ENCODE measurements at regions not wholly inside any gene's neighbourhood (a gene's known extent, or its start where the extent isn't known, plus 50 kb on each side); places are given as distances from the start of the nearest gene placed in this dataset.
"Not testable (repeated sequence)": the region's sequence is repeated elsewhere in the genome, so short reads cannot be mapped to it uniquely, and the experiment has no call there.

DNA sequence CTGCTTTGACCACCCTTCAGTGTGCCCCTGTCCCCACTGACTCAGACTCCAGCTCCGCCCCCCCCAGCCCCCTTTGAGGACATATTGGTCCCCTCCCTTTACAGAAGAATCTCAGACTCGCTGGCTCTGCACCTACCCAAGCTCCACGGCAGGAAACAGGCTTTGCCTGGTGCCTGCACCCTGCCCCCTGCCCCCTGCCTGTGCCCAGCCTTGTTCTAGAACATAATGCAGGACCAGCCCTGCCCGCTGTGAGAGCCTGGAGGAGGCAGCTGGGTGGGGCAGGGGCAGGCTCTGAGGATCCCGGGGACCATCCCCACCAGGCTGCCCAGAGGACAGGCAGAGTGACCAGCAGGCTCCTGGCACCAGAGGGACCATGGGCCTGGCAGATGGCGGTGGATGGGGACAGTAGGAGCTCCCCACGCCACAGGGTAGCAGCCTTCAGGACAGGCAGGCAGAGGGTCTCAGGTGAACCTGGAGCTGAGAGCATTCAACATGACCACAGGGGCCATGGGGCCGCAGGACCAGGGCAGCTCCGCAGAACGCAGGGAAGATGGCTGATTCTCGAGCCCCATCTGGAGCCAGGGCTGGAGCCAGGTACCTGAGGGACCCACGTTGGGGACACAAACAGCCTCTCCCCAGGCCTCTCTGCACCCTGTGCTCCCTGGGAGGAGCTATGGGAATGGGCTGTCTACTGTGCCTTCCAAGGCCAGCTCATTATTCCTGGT lies 165.0 kb upstream of the FOXD4L5 start:
- DNase-seq, result not testable (repeated sequence)

DNA sequence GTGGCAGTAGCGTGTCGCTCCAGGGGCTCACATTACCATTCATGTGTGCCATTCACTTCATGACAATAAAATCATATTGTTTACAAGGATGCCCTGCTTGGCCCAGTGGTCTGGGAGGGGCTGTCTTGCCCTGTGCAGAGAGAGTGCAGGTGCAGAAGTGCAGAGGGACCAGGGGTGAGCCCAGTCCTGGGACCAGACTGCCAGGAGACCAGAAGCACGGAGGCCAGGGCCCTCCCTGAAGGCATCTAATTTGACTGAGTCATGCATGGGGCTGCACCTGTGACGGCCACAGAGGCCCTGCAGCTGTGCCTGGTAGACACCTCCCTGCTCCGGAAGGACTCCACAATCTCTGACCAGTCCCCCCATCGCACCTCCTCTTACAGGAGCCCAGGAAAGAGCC lies 164.4 kb upstream of the FOXD4L5 start:
- DNase-seq, result no peak

DNA sequence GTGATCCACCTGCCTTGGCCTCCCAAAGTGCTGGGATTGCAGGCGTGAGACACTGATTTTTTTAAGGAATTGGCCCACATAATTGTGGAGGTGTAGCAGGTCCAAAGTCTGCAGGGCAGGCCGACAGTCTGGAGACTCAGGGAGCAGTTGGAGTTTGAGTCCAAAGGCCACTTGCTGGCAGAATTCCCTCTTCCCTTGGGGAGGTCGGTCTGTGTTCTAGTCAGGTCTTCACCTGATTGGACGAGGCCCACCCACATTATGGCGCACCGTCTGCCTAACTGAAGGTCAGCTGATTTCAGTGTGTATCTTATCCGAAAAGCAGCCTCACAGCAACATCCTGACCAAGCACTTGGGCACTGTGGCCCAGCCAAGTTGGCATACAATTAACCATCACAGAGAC lies 162.1 kb upstream of the FOXD4L5 start:
- not testable (repeated sequence) for DNase-seq

DNA sequence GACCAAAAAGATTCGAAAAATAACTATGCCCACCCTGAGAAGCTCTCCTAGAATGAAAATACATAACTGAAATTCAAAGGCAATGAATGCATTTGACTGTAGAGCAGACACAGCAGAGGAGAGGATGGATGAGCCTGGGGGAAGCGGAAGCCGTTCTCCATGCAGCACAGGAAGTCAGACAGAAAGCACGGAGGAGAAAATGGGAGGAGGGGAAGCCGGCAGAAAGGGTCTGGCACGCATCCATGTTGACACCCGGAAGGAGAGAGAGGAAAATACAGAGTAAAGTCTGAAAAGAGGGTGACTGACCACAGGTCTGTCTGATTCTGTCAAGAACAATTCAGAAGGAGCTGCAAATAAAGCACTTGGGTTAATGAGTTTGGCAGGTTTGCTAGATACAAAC lies 161.0 kb upstream of the FOXD4L5 start:
- DNase-seq, result not testable (repeated sequence)

DNA sequence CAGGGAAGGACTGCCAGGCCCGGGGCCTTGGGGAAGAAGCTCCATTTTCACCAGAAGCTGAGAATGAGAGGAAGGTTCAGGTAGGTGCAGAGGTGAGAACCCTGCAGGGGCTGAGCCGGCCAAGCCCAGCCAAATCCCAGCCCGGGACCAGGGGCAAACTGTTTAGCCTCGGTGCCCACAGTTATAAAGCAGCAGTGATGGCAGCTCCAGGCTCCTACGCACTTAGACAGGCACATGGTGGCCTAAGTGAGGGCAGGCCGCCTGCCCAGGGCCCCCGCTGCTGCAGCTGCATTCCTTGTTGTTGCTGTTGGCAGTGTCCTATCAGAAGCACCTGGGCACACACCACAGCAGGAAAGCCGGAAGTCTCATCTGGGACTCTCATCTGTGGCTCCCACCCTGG lies 159.9 kb upstream of the FOXD4L5 start:
- DNase-seq, result no peak

GRCh38 chr9:65442116-65442515 lies 157.1 kb upstream of the FOXD4L5 start:
- not testable (repeated sequence) for DNase-seq

GRCh38 chr9:65441324-65441920 lies 156.4 kb upstream of the FOXD4L5 start:
- not testable (repeated sequence) for DNase-seq

- DNase-seq, result no peak
These were observed 152.7 kb upstream of the FOXD4L5 start for GRCh38 chr9:65437724-65438123.

DNA sequence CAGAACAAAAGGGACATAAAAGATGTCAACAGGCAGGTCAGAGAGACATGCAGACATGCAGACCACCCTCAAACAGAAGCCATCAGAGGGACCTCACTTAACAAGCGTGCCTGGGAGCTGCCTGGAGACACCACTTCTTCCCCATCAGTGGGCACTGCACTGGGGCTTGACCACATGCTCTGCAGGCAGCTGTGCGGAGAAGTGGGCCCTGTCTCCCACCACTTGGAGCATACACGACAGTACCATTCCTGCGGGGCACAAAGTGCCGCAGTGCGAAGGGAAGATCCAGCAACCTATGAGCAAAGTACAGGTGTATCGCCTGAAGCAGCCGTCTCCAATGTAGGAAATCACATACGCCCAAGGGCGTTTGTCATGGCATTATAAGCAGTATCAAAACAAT lies 150.5 kb upstream of the FOXD4L5 start:
- no peak for DNase-seq

DNA sequence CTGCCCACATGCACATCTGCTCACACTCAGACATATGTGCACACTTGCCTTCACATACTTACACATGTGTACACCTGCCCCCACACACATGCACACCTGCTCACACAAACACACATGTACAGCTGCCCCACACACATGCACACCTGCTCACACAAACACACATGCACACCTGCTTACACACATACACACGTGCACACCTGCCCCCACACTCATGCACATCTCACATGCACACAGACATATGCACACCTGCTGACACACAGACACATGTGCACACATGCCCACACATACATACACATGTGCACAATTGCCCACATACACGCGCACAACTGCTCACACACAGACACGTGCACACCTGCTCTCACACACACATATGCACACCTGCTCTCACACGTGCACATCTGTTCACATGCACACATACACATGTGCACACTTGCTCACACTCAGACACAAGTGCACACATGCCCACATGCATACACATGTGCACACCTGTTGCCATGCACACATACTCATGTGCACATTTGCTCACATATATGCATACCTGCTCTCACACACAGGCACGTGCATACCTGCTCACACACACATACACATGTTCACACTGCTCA lies 147.8 kb upstream of the FOXD4L5 start:
- DNase-seq, result no peak

DNA sequence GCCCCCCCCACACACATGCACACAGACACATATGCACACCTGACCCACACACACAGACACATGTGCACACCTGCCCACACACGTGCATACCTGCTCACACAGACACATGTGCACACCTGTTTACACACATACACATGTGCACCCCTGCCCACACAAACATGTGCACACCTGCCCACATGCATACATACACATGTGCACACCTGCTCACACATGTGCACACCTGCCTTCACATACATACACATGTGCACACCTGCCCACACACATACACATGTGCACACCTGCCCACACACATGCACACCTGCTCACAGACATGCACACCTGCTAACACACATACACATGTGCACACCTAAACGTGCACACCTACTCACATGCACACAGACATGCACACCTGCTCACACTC lies 147.0 kb upstream of the FOXD4L5 start:
- DNase-seq, result no peak

- no peak for DNase-seq
These were observed 145.2 kb upstream of the FOXD4L5 start for GRCh38 chr9:65430221-65430620.

- not testable (repeated sequence) for DNase-seq
These were observed 142.4 kb upstream of the FOXD4L5 start for GRCh38 chr9:65427361-65427760.

- not testable (repeated sequence) for DNase-seq
These were observed 141.8 kb upstream of the FOXD4L5 start for GRCh38 chr9:65426813-65427212.

- no peak for DNase-seq
These were observed 141.2 kb upstream of the FOXD4L5 start for GRCh38 chr9:65426231-65426630.

GRCh38 chr9:65425183-65425582 lies 140.2 kb upstream of the FOXD4L5 start:
- not testable (repeated sequence) for DNase-seq

- DNase-seq, result not testable (repeated sequence)
These were observed 139.5 kb upstream of the FOXD4L5 start for GRCh38 chr9:65424437-65424984.

DNA sequence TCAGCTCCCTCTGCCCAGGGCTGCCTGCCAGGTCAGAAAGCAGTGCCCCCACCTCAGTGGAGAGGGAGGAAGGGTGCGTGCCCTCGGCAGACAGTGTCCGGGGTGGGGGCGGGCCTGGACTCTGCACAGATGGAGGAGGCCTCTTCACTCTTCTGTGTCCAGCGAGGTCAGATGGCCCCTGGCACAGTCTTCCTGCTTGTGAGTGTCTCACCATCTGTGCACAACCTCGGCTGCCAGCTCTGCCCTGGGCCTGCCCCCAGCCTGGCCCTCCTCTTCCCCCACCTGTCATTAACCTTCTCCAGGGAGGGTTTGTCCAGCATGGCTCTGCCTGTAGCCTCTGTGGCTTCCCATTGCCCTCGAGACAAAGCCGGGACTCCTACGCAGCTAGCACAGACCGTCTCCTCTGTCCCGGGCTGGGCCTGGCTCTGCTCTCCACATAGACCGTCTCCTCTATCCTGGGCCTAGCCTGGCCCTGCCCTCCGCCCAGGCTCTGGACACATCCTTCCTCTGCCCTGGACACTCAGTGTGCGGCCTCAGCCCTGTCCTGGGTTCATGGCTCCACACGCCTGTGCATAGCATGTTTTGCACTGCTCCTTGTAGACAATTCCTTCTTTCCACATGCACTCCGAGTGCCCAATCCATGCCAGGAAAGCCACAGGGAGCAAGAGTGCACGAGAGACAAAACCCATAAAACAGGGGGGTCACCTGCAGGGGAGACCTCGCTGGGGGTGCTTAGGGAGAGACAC lies 138.9 kb upstream of the FOXD4L5 start:
- DNase-seq, result not testable (repeated sequence)

GRCh38 chr9:65422966-65423690 lies 138.1 kb upstream of the FOXD4L5 start:
- DNase-seq, result not testable (repeated sequence)

GRCh38 chr9:65421486-65421885 lies 136.5 kb upstream of the FOXD4L5 start:
- not testable (repeated sequence) for DNase-seq

- DNase-seq, result no peak
These were observed 135.8 kb upstream of the FOXD4L5 start for GRCh38 chr9:65420771-65421170.

DNA sequence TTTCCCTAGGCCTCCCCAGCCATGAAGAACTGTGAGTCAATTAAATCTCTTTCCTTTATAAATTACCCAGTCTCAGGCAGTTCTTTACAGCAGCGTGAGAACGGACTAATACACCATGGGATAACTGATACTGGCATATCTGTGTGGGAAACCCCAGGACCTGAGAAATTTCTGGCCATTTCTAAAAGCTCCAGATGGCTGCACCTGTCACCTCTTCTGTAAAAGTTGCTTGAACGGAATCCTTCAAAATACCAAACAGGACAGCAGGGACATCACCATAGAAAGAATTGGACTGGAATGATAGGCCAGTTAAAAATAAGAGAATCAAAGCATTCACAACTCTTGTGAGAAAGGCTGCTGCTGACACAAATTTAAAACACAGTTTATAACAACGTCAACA lies 134.0 kb upstream of the FOXD4L5 start:
- DNase-seq, result not testable (repeated sequence)
